OCI-LY1 (cell line): ENCODE measurements at regions not wholly inside any gene's neighbourhood (a gene's known extent, or its start where the extent isn't known, plus 50 kb on each side); places are given as distances from the start of the nearest gene placed in this dataset.

Source experiments
- H2AFZ ChIP-seq: fragments of 200-600 bp; sonication (generic), shearing (Covaris generic); 2 replicates; pipeline ENCODE4 v1.6.0; 2014; ENCODE audit warnings: antibody characterized with exemption, mild to moderate bottlenecking, low read length
- H3F3A ChIP-seq: fragments of 200-600 bp; sonication (generic), shearing (Covaris generic); 2 replicates; pipeline ENCODE4 v1.6.0; 2014; ENCODE audit warnings: mild to moderate bottlenecking, antibody characterized with exemption, low read length, moderate library complexity; ENCODE audit not compliant: insufficient read depth
- H3K27ac ChIP-seq: fragments of 200-600 bp; sonication (generic); 2 replicates; pipeline ENCODE4 v1.5.1; 2014; ENCODE audit warnings: low read length, mixed run types, mild to moderate bottlenecking, low read depth; ENCODE audit not compliant: poor library complexity, severe bottlenecking
- H3K27me3 ChIP-seq: fragments of 200-600 bp; sonication (generic); 2 replicates; pipeline ENCODE4 v1.6.0; 2014; ENCODE audit warnings: antibody characterized with exemption, mild to moderate bottlenecking, low read length, moderate library complexity; ENCODE audit not compliant: insufficient read depth
- H3K36me3 ChIP-seq: fragments of 200-600 bp; sonication (generic); 2 replicates; pipeline ENCODE4 v1.6.1; 2014; ENCODE audit warnings: mild to moderate bottlenecking, antibody characterized with exemption, low read length, moderate library complexity, mixed read lengths; ENCODE audit not compliant: insufficient read depth
- H3K4me1 ChIP-seq: fragments of 200-600 bp; sonication (generic); 2 replicates; pipeline ENCODE4 v1.5.1; 2014; ENCODE audit warnings: mild to moderate bottlenecking, low read length, moderate library complexity; ENCODE audit not compliant: insufficient read depth, severe bottlenecking
- H3K4me2 ChIP-seq: fragments of 200-600 bp; sonication (generic), shearing (Covaris generic); 2 replicates; pipeline ENCODE4 v1.6.1; 2014; ENCODE audit warnings: low read length
- H3K4me3 ChIP-seq: fragments of 200-600 bp; sonication (generic); 2 replicates; pipeline ENCODE4 v1.5.1; 2014; ENCODE audit warnings: low read length, low read depth, mild to moderate bottlenecking, mixed read lengths; ENCODE audit not compliant: poor library complexity, severe bottlenecking
- H3K79me2 ChIP-seq: fragments of 200-600 bp; shearing (Covaris generic); 2 replicates; pipeline ENCODE4 v1.6.1; 2016; ENCODE audit warnings: mixed run types, low read length, mixed read lengths; ENCODE audit not compliant: insufficient read depth
- H3K9ac ChIP-seq: fragments of 200-600 bp; sonication (generic), shearing (Covaris generic); 2 replicates; pipeline ENCODE4 v1.6.1; 2014; ENCODE audit warnings: mild to moderate bottlenecking, low read length, mixed read lengths
- H3K9me2 ChIP-seq: fragments of 200-600 bp; sonication (generic), shearing (Covaris generic); 2 replicates; pipeline ENCODE4 v1.6.1; 2014; ENCODE audit warnings: low read depth, mild to moderate bottlenecking, low read length, mixed read lengths
- H3K9me3 ChIP-seq: fragments of 200-600 bp; shearing (Covaris generic); 2 replicates; pipeline ENCODE4 v1.6.1; 2014; ENCODE audit warnings: low read length, mixed read lengths
- H4K20me1 ChIP-seq: fragments of 200-600 bp; sonication (generic), shearing (Covaris generic); 2 replicates; pipeline ENCODE4 v1.6.0; 2016; ENCODE audit warnings: mild to moderate bottlenecking, low read length; ENCODE audit not compliant: insufficient read depth
- EZH2 ChIP-seq: fragments of 200-600 bp; sonication (generic), shearing (Covaris generic); IDR thresholded peaks from 2 replicates; pipeline ENCODE4 v1.8.0; 2017; ENCODE audit warnings: borderline replicate concordance, mixed run types, mild to moderate bottlenecking, antibody characterized with exemption, low read length, moderate library complexity, mixed read lengths
- TF ChIP-seq, protein P1 (sequence below): fragments of 200-600 bp; sonication (generic), shearing (Covaris generic); IDR thresholded peaks from 2 replicates; pipeline ENCODE4 v1.5.1; 2017; ENCODE audit warnings: mild to moderate bottlenecking, antibody characterized with exemption, low read length, moderate library complexity, mixed read lengths

DNA sequence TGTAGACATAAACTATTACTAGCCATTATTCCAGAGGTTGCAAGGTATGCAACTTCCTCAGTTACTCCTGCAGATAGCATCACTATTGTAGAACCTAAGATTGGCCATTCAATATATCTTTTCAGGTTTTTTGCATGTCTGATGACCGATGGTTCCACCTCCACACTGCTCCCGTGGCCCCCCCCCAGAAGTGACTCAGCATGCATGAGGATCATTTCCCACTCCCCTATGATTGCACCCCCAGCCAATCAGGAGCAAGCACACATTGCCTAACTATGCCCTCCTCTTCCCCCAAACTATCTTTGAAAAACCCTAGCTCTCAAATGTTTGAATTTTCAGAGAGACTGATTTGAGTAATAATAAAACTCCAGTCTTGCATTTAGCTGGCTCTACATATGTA lies 601.4 kb upstream of the TLE4 start:
- no peak overlapping the region for H3K4me2 ChIP-seq
- no peaks in the 10 kb centered on the region for H3K9me2 ChIP-seq
- no peaks in the 10 kb centered on the region for H4K20me1 ChIP-seq
- no peaks in the 10 kb centered on the region for H3K36me3 ChIP-seq
- no peaks in the 10 kb centered on the region for H3K9me3 ChIP-seq
- no peaks in the 10 kb centered on the region for H3K79me2 ChIP-seq
- H3K27me3 ChIP-seq, result no peaks in the 10 kb centered on the region
- TF ChIP-seq EZH2, result no peak
- TF ChIP-seq, protein P1, sequence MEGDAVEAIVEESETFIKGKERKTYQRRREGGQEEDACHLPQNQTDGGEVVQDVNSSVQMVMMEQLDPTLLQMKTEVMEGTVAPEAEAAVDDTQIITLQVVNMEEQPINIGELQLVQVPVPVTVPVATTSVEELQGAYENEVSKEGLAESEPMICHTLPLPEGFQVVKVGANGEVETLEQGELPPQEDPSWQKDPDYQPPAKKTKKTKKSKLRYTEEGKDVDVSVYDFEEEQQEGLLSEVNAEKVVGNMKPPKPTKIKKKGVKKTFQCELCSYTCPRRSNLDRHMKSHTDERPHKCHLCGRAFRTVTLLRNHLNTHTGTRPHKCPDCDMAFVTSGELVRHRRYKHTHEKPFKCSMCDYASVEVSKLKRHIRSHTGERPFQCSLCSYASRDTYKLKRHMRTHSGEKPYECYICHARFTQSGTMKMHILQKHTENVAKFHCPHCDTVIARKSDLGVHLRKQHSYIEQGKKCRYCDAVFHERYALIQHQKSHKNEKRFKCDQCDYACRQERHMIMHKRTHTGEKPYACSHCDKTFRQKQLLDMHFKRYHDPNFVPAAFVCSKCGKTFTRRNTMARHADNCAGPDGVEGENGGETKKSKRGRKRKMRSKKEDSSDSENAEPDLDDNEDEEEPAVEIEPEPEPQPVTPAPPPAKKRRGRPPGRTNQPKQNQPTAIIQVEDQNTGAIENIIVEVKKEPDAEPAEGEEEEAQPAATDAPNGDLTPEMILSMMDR, result no peak
- no peak overlapping the region for H3K4me3 ChIP-seq
- H2AFZ ChIP-seq, result no peak overlapping the region
- H3K4me1 ChIP-seq, result no peaks in the 10 kb centered on the region
- H3K27ac ChIP-seq, result no peak overlapping the region
- H3F3A ChIP-seq, result no peaks in the 10 kb centered on the region
- H3K9ac ChIP-seq, result no peak overlapping the region

GRCh38 chr9:78971540-78971939 lies 600.2 kb upstream of the TLE4 start:
- TF ChIP-seq EZH2, result no peak
- Histone ChIP-seq H3K79me2 (no peaks in the 10 kb centered on the region), H3K9me2 (no peaks in the 10 kb centered on the region), H3F3A (no peaks in the 10 kb centered on the region), H3K4me1 (no peaks in the 10 kb centered on the region), H2AFZ (no peak overlapping the region), H3K9me3 (no peaks in the 10 kb centered on the region), H3K27me3 (no peaks in the 10 kb centered on the region), H3K4me2 (no peak overlapping the region), H3K27ac (no peak overlapping the region), H3K4me3 (no peak overlapping the region), H4K20me1 (no peaks in the 10 kb centered on the region), H3K9ac (no peak overlapping the region), H3K36me3 (no peaks in the 10 kb centered on the region)

DNA sequence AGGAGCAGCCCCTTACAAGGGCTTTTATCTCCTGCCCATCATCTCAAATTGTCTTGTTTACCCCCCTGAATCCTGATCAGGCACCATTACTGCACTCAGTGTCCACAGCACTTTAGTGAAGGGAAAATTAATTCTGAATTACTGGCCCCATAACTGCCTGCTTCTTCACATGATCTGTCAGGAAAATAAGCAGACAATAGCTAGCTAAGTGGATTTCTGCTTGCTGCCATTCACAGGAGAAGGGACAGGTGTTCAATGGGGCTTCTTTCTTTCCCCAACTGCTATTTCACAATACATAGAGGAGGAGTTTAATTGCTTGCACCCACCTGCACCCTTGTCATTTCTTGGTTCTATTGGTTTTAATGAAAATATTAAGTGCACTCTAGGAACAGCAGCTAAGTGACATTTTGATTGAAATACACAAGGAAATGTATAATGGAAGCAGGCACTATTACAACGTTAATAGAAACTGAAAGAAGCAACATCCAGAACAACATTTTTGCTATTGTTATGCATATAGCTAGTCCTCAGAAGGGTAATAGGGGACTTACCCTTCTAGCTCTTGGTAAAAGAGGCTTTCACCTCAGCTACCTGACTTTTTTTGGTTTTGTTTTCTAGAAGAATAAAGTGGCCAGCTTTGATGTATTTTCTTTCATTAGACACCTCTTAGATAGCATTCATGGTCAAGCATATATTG lies 599.3 kb upstream of the TLE4 start:
- Histone ChIP-seq H3K27me3 (no peaks in the 10 kb centered on the region), H3K79me2 (no peaks in the 10 kb centered on the region), H3F3A (no peaks in the 10 kb centered on the region), H3K27ac (no peak overlapping the region), H3K9me3 (no peaks in the 10 kb centered on the region), H3K9ac (no peak overlapping the region), H3K4me1 (no peaks in the 10 kb centered on the region), H2AFZ (no peak overlapping the region), H3K9me2 (no peaks in the 10 kb centered on the region), H3K4me3 (no peak overlapping the region), H3K4me2 (no peak overlapping the region), H3K36me3 (no peaks in the 10 kb centered on the region), H4K20me1 (no peaks in the 10 kb centered on the region)
- no peak for TF ChIP-seq EZH2
- TF ChIP-seq, protein P1, result no peak

DNA sequence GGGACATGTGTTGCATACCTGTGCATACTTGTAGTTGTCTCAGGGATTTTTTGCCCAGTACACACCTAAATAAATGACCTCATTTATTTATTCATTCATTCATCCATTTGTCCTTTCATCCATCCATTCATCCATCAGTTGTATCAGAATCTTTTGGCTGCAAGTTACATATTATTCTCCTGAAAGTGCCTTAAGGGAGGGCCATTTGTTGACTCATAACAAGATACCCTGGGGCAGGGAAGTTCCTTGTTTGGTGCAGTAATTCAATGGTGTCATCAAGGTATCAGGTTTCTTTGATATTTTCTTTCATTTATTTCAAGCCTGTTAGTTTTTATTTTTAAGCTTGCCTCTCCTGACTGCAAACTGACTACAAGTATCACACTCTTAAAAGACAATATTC lies 597.9 kb upstream of the TLE4 start:
- Histone ChIP-seq H4K20me1 (no peaks in the 10 kb centered on the region), H3K9me3 (no peaks in the 10 kb centered on the region), H3K27me3 (no peaks in the 10 kb centered on the region), H3K4me1 (no peaks in the 10 kb centered on the region), H3K36me3 (no peaks in the 10 kb centered on the region), H3K4me2 (no peak overlapping the region), H3K4me3 (no peak overlapping the region), H3K27ac (no peak overlapping the region), H3K79me2 (no peaks in the 10 kb centered on the region), H2AFZ (no peak overlapping the region), H3K9ac (no peak overlapping the region), H3F3A (no peaks in the 10 kb centered on the region), H3K9me2 (no peaks in the 10 kb centered on the region)
- TF ChIP-seq, protein P1, result no peak
- TF ChIP-seq EZH2, result no peak
